Uterus (tissue), 2 donors: ENCODE measurements at regions not wholly inside any gene's neighbourhood (a gene's known extent, or its start where the extent isn't known, plus 50 kb on each side); places are given as distances from the start of the nearest gene placed in this dataset.

Experiments used
- POLR2A ChIP-seq, 2 donors: fragments of 450-650 bp; IDR thresholded peaks; one replicate each; pipeline ENCODE4 v1.6.1; 2016; ENCODE audit warnings: antibody characterized with exemption in 2 of 2, mild to moderate bottlenecking in 1 of 2, moderate library complexity in 1 of 2
- TF ChIP-seq, protein P1 (sequence below), 4 experiments: fragments of 200-600 bp in 2 of 4; fragments of 450-650 bp in 2 of 4; sonication (generic) in 2 of 4; IDR thresholded peaks; one replicate each; pipeline ENCODE4 v1.5.1; 2016 to 2019; ENCODE audit warnings: antibody characterized with exemption in 4 of 4, mild to moderate bottlenecking in 2 of 4, moderate library complexity in 1 of 4

DNA sequence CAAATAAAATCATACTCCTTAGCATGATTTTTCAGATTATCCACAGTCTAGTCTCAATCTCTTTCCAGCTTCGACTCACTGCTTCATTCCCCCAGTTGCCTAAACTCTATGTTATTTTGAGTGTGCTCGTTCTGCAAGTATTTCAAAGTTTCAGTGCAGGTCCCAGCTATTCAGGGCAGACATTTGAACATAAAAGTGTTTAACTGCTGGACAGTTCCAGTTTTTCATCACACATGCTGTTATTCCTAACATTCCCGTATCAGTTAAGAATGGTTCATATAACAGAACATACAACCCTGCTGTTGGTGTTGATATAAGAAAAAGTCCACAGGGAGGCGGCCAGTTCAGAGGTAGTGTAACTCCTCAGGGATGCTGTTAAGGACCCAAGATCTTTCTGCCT lies 113.3 kb downstream of the SLIT2 start:
- TF ChIP-seq, protein P1, sequence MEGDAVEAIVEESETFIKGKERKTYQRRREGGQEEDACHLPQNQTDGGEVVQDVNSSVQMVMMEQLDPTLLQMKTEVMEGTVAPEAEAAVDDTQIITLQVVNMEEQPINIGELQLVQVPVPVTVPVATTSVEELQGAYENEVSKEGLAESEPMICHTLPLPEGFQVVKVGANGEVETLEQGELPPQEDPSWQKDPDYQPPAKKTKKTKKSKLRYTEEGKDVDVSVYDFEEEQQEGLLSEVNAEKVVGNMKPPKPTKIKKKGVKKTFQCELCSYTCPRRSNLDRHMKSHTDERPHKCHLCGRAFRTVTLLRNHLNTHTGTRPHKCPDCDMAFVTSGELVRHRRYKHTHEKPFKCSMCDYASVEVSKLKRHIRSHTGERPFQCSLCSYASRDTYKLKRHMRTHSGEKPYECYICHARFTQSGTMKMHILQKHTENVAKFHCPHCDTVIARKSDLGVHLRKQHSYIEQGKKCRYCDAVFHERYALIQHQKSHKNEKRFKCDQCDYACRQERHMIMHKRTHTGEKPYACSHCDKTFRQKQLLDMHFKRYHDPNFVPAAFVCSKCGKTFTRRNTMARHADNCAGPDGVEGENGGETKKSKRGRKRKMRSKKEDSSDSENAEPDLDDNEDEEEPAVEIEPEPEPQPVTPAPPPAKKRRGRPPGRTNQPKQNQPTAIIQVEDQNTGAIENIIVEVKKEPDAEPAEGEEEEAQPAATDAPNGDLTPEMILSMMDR (IDR thresholded peaks at IDR 0.05): no peak
- TF ChIP-seq POLR2A (IDR thresholded peaks at IDR 0.05): no peak
